ENCODE measurements at regions not wholly inside any gene's neighbourhood (a gene's known extent, or its start where the extent isn't known, plus 50 kb on each side); places are given as distances from the start of the nearest gene placed in this dataset.

DNA sequence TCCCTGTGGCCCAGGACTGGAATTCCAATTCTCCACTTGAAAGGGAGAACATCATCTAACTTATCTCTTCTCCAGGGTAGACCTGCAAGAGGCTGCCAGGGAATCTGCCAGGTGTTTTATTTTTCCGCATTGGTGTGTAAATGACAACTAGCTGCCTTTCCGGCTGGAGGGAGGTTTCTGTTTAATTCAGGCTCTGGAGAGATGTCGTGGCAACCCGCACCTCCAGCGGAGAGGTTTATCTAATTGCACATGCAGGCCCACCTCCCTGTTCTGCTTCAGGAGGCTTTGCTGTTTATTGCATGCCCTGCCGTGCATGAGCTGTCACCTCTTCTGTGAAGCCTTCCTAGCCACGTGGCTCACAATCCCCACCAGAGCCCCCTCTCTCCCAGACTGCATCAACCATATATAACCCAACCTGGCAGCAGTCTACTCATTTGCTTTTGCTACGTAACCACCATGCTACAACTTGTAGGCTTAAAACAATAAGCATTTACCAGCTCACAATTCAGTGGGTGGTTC, 151.6 kb downstream of the C1orf94 start:
- no peak for DNase-seq (ENCODE audit: low spot score)

More for the DNA sequence above, 151.6 kb downstream of the C1orf94 start:
- H3K27ac ChIP-seq (ENCODE audit: low read depth), result no peak overlapping the region
- no peak overlapping the region for H2AFZ ChIP-seq
- Mint-ChIP-seq H3K27me3 (ENCODE audit: insufficient read depth, low read depth, poor library complexity) (no peaks in the 10 kb centered on the region), H3K36me3 (ENCODE audit: low read depth) (no peaks in the 10 kb centered on the region), H3K4me1 (peaks cover 9% of the 10 kb centered on the region), H3K4me3 (no peak overlapping the region), H3K27ac (no peak overlapping the region), H3K9me3 (no peaks in the 10 kb centered on the region)
- TF ChIP-seq, protein P1, sequence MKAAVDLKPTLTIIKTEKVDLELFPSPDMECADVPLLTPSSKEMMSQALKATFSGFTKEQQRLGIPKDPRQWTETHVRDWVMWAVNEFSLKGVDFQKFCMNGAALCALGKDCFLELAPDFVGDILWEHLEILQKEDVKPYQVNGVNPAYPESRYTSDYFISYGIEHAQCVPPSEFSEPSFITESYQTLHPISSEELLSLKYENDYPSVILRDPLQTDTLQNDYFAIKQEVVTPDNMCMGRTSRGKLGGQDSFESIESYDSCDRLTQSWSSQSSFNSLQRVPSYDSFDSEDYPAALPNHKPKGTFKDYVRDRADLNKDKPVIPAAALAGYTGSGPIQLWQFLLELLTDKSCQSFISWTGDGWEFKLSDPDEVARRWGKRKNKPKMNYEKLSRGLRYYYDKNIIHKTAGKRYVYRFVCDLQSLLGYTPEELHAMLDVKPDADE (IDR thresholded peaks at IDR 0.05), result no peak
- TF ChIP-seq ZNF331 (CRISPR knock-in tag; IDR thresholded peaks at IDR 0.05; ENCODE audit: low read depth) (no peak), REST (IDR thresholded peaks at IDR 0.05; ENCODE audit: unreplicated experiment) (no peak), EZH2phosphoT487 (IDR thresholded peaks at IDR 0.05; ENCODE audit: unreplicated experiment) (no peak), ZNF114 (CRISPR knock-in tag; IDR thresholded peaks at IDR 0.05) (no peak), POLR2AphosphoS5 (IDR thresholded peaks at IDR 0.05; ENCODE audit: low read depth) (no peak), JUNB (IDR thresholded peaks at IDR 0.05; ENCODE audit: unreplicated experiment) (no peak), EZH2 (IDR thresholded peaks at IDR 0.05; ENCODE audit: low read depth, unreplicated experiment) (no peak), STAT1 (IDR thresholded peaks at IDR 0.05; ENCODE audit: unreplicated experiment) (no peak), CREB1 (CRISPR knock-in tag; IDR thresholded peaks at IDR 0.05; ENCODE audit: low read depth) (no peak), NANOG (IDR thresholded peaks at IDR 0.05; ENCODE audit: borderline replicate concordance) (no peak)
- TF ChIP-seq, protein P2, sequence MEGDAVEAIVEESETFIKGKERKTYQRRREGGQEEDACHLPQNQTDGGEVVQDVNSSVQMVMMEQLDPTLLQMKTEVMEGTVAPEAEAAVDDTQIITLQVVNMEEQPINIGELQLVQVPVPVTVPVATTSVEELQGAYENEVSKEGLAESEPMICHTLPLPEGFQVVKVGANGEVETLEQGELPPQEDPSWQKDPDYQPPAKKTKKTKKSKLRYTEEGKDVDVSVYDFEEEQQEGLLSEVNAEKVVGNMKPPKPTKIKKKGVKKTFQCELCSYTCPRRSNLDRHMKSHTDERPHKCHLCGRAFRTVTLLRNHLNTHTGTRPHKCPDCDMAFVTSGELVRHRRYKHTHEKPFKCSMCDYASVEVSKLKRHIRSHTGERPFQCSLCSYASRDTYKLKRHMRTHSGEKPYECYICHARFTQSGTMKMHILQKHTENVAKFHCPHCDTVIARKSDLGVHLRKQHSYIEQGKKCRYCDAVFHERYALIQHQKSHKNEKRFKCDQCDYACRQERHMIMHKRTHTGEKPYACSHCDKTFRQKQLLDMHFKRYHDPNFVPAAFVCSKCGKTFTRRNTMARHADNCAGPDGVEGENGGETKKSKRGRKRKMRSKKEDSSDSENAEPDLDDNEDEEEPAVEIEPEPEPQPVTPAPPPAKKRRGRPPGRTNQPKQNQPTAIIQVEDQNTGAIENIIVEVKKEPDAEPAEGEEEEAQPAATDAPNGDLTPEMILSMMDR (conservative IDR thresholded peaks at IDR 0.05; ENCODE audit: low read depth in 2 of 2), result no peak
- TF ChIP-seq, protein P3, sequence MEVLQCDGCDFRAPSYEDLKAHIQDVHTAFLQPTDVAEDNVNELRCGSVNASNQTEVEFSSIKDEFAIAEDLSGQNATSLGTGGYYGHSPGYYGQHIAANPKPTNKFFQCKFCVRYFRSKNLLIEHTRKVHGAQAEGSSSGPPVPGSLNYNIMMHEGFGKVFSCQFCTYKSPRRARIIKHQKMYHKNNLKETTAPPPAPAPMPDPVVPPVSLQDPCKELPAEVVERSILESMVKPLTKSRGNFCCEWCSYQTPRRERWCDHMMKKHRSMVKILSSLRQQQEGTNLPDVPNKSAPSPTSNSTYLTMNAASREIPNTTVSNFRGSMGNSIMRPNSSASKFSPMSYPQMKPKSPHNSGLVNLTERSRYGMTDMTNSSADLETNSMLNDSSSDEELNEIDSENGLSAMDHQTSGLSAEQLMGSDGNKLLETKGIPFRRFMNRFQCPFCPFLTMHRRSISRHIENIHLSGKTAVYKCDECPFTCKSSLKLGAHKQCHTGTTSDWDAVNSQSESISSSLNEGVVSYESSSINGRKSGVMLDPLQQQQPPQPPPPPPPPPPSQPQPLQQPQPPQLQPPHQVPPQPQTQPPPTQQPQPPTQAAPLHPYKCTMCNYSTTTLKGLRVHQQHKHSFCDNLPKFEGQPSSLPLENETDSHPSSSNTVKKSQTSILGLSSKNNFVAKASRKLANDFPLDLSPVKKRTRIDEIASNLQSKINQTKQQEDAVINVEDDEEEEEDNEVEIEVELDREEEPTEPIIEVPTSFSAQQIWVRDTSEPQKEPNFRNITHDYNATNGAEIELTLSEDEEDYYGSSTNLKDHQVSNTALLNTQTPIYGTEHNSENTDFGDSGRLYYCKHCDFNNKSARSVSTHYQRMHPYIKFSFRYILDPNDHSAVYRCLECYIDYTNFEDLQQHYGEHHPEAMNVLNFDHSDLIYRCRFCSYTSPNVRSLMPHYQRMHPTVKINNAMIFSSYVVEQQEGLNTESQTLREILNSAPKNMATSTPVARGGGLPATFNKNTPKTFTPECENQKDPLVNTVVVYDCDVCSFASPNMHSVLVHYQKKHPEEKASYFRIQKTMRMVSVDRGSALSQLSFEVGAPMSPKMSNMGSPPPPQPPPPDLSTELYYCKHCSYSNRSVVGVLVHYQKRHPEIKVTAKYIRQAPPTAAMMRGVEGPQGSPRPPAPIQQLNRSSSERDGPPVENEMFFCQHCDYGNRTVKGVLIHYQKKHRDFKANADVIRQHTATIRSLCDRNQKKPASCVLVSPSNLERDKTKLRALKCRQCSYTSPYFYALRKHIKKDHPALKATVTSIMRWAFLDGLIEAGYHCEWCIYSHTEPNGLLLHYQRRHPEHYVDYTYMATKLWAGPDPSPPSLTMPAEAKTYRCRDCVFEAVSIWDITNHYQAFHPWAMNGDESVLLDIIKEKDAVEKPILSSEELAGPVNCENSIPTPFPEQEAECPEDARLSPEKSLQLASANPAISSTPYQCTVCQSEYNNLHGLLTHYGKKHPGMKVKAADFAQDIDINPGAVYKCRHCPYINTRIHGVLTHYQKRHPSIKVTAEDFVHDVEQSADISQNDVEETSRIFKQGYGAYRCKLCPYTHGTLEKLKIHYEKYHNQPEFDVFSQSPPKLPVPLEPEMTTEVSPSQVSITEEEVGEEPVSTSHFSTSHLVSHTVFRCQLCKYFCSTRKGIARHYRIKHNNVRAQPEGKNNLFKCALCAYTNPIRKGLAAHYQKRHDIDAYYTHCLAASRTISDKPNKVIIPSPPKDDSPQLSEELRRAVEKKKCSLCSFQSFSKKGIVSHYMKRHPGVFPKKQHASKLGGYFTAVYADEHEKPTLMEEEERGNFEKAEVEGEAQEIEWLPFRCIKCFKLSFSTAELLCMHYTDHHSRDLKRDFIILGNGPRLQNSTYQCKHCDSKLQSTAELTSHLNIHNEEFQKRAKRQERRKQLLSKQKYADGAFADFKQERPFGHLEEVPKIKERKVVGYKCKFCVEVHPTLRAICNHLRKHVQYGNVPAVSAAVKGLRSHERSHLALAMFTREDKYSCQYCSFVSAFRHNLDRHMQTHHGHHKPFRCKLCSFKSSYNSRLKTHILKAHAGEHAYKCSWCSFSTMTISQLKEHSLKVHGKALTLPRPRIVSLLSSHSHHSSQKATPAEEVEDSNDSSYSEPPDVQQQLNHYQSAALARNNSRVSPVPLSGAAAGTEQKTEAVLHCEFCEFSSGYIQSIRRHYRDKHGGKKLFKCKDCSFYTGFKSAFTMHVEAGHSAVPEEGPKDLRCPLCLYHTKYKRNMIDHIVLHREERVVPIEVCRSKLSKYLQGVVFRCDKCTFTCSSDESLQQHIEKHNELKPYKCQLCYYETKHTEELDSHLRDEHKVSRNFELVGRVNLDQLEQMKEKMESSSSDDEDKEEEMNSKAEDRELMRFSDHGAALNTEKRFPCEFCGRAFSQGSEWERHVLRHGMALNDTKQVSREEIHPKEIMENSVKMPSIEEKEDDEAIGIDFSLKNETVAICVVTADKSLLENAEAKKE (CRISPR knock-in tag; IDR thresholded peaks at IDR 0.05), result no peak
- no peaks in the 10 kb centered on the region for H3K79me2 ChIP-seq (replicated peaks; ENCODE audit: insufficient read depth)
- no peaks in the 10 kb centered on the region for H3K4me1 ChIP-seq (ENCODE audit: insufficient read depth)
- H3K36me3 ChIP-seq (ENCODE audit: insufficient read depth), result no peaks in the 10 kb centered on the region
- H3K4me3 ChIP-seq, result no peak overlapping the region
- no peak overlapping the region for H3K4me2 ChIP-seq
- ATAC-seq, result no peak
- no peaks in the 10 kb centered on the region for H3K27me3 ChIP-seq (ENCODE audit: insufficient read depth)
- H4K20me1 ChIP-seq (replicated peaks; ENCODE audit: insufficient read depth), result no peaks in the 10 kb centered on the region
- peaks cover 9% of the 10 kb centered on the region; the same call in 1 of the 2 replicates for H3K9me2 ChIP-seq (ENCODE audit: insufficient read depth)
- H3F3A ChIP-seq (replicated peaks; ENCODE audit: low read depth), result no peaks in the 10 kb centered on the region

Data from GM23338 (cell line).